NCI-H2227 (cell line): ENCODE measurements at regions not wholly inside any gene's neighbourhood (a gene's known extent, or its start where the extent isn't known, plus 50 kb on each side); places are given as distances from the start of the nearest gene placed in this dataset.

Experiments
- DNase-seq: peaks from one replicate; lab custom pipeline; 2025; ENCODE audit not compliant: unreplicated experiment; lab: John Stamatoyannopoulos, UW

- DNase-seq = no peak
Measured at GRCh38 chr20:57073402-57073801, 193.0 kb downstream of the BMP7 start.

- no peak for DNase-seq
Measured at GRCh38 chr20:57074386-57074785, 192.1 kb downstream of the BMP7 start.

- no peak for DNase-seq
Measured at GRCh38 chr20:57075181-57075580, 191.3 kb downstream of the BMP7 start.

- DNase-seq = no peak
Measured at GRCh38 chr20:57075603-57076002, 190.8 kb downstream of the BMP7 start.

GRCh38 chr20:57076152-57076652 lies 190.2 kb downstream of the BMP7 start:
- no peak for DNase-seq

GRCh38 chr20:57076951-57077350 lies 189.5 kb downstream of the BMP7 start:
- DNase-seq = no peak

- no peak for DNase-seq
Measured at GRCh38 chr20:57078116-57078515, 188.3 kb downstream of the BMP7 start.

GRCh38 chr20:57079031-57080005 lies 187.1 kb downstream of the BMP7 start:
- DNase-seq = no peak

- no peak for DNase-seq
Measured at GRCh38 chr20:57080796-57081195, 185.6 kb downstream of the BMP7 start.

GRCh38 chr20:57082357-57082945 lies 184.0 kb downstream of the BMP7 start:
- DNase-seq = no peak

- no peak for DNase-seq
Measured at GRCh38 chr20:57083072-57083471, 183.4 kb downstream of the BMP7 start.

- no peak for DNase-seq
Measured at GRCh38 chr20:57086066-57086465, 180.4 kb downstream of the BMP7 start.

GRCh38 chr20:57087102-57087501 lies 179.3 kb downstream of the BMP7 start:
- no peak for DNase-seq

- DNase-seq = no peak
Measured at GRCh38 chr20:57087705-57088104, 178.7 kb downstream of the BMP7 start.

GRCh38 chr20:57088436-57088835 lies 178.0 kb downstream of the BMP7 start:
- no peak for DNase-seq

- DNase-seq = peak; percentile 45
Measured at GRCh38 chr20:57089699-57090144, 176.7 kb downstream of the BMP7 start.

- DNase-seq = no peak
Measured at GRCh38 chr20:57090590-57091560, 175.6 kb downstream of the BMP7 start.

GRCh38 chr20:57091748-57092111 lies 174.7 kb downstream of the BMP7 start:
- DNase-seq = no peak

GRCh38 chr20:57092112-57092899 lies 174.1 kb downstream of the BMP7 start:
- DNase-seq = peak; percentile 49

- DNase-seq = no peak
Measured at GRCh38 chr20:57092900-57093530, 173.4 kb downstream of the BMP7 start.
